ENCODE measurements at regions not wholly inside any gene's neighbourhood (a gene's known extent, or its start where the extent isn't known, plus 50 kb on each side); places are given as distances from the start of the nearest gene placed in this dataset.

DNA sequence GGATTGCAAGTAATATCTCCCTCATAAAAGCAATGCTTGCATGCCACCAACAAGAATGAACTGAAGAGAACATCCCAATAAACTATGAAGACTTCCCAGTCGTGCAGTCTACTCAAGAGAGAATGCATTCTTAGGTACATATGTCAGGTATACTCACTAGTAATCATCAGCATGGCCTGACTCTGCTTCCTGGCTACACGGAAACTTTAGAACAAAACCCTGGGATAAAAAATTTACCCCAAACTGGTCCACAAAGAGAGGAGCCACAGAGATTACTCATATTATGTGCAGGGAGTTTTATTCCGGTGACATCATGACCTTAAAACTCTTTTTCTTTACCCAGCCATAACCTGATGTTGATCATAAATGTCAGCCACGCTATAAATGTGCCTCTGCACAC is 57.5 kb upstream of the PAPPA start (continued):
- no peak for TF ChIP-seq ZNF367 (CRISPR knock-in tag; IDR thresholded peaks at IDR 0.05; ENCODE audit: borderline replicate concordance)
- TF ChIP-seq, protein P1, sequence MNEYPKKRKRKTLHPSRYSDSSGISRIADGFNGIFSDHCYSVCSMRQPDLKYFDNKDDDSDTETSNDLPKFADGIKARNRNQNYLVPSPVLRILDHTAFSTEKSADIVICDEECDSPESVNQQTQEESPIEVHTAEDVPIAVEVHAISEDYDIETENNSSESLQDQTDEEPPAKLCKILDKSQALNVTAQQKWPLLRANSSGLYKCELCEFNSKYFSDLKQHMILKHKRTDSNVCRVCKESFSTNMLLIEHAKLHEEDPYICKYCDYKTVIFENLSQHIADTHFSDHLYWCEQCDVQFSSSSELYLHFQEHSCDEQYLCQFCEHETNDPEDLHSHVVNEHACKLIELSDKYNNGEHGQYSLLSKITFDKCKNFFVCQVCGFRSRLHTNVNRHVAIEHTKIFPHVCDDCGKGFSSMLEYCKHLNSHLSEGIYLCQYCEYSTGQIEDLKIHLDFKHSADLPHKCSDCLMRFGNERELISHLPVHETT (CRISPR knock-in tag; conservative IDR thresholded peaks at IDR 0.05) = no peak
- no peak for TF ChIP-seq RFXANK (CRISPR knock-in tag; IDR thresholded peaks at IDR 0.05)
- TF ChIP-seq IKZF1 (IDR thresholded peaks at IDR 0.05) = no peak
- TF ChIP-seq ZNF550 (CRISPR knock-in tag; IDR thresholded peaks at IDR 0.05; ENCODE audit: borderline replicate concordance) = no peak
- TF ChIP-seq ZMAT3 (CRISPR knock-in tag; conservative IDR thresholded peaks at IDR 0.05) = no peak
- TF ChIP-seq, protein P2, sequence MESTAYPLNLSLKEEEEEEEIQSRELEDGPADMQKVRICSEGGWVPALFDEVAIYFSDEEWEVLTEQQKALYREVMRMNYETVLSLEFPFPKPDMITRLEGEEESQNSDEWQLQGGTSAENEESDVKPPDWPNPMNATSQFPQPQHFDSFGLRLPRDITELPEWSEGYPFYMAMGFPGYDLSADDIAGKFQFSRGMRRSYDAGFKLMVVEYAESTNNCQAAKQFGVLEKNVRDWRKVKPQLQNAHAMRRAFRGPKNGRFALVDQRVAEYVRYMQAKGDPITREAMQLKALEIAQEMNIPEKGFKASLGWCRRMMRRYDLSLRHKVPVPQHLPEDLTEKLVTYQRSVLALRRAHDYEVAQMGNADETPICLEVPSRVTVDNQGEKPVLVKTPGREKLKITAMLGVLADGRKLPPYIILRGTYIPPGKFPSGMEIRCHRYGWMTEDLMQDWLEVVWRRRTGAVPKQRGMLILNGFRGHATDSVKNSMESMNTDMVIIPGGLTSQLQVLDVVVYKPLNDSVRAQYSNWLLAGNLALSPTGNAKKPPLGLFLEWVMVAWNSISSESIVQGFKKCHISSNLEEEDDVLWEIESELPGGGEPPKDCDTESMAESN (CRISPR knock-in tag; conservative IDR thresholded peaks at IDR 0.05) = no peak

DNA sequence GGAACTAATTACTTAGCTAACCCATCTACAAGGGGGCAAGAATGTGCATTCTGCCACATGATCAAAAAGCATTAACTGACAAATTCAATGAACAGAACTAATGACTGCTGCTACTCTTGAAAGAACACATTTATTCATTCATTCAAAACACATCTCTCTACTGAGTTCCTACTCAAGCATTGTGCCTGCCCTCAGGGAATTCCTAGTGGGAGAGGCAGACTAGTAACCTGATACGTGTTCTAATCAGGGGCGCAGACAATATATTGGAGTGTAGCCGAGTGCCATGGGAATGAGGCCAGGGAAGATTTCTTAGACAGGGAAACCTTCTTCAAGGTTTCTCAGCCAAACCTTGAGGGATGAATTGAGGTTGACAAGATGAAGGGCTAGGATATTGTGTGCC is 56.7 kb upstream of the PAPPA start:
- no TSS peak for BruUV-seq (replicated peaks)
- H4K20me1 ChIP-seq (ENCODE audit: insufficient read depth, low read length) = no peaks in the 10 kb centered on the region
- no peaks in the 10 kb centered on the region for H3K27me3 ChIP-seq (ENCODE audit: control insufficient read depth in 1 of 2, insufficient read depth in 2 of 2, low read length in 2 of 2)
- 2% methylated on average over 3 of the region's 3 CpGs for WGBS (ENCODE audit: low lambda C conversion rate)
- H3K27ac ChIP-seq (ENCODE audit: extremely low read length, insufficient read depth, low read length) = no peak overlapping the region
- no peak overlapping the region for H3K4me2 ChIP-seq (ENCODE audit: low read depth, low read length)
- DNase-seq (ENCODE audit: low spot score) = no peak
- H3K36me3 ChIP-seq (replicated peaks in 1 of 2; ENCODE audit: control insufficient read depth in 1 of 2, insufficient read depth in 2 of 2, low read length in 2 of 2) = no peaks in the 10 kb centered on the region
- ChIA-PET CTCF (ENCODE audit: low intra/inter-chr PET ratio, low total read pairs) (no interaction called here), POLR2A (no interaction called here)
- H2AFZ ChIP-seq (ENCODE audit: low read length) = no peak overlapping the region
- no peak overlapping the region for H3K9ac ChIP-seq (ENCODE audit: insufficient read depth, low read depth, low read length)
- in situ Hi-C loops (cut with HindIII; ENCODE audit: extremely low pct_ligation_motif_present, low pct_unique_long_range_greater_than_20kb) = no loop called here
- H3K4me1 ChIP-seq (ENCODE audit: insufficient read depth, low read length) = no peaks in the 10 kb centered on the region
- H3K4me3 ChIP-seq (replicated peaks in 1 of 3; ENCODE audit: insufficient read depth in 1 of 3, low read depth in 2 of 3, low read length in 3 of 3) = no peak overlapping the region
- H3K9me3 ChIP-seq (ENCODE audit: low read length) = no peaks in the 10 kb centered on the region
- no peak for ATAC-seq
- intact Hi-C loops (cut with micrococcal nuclease; ENCODE audit: unreplicated experiment) = no loop called here
- no peaks in the 10 kb centered on the region for H3K79me2 ChIP-seq (ENCODE audit: insufficient read depth, low read length)
- FAIRE-seq = no peak
- TF ChIP-seq, protein P3, sequence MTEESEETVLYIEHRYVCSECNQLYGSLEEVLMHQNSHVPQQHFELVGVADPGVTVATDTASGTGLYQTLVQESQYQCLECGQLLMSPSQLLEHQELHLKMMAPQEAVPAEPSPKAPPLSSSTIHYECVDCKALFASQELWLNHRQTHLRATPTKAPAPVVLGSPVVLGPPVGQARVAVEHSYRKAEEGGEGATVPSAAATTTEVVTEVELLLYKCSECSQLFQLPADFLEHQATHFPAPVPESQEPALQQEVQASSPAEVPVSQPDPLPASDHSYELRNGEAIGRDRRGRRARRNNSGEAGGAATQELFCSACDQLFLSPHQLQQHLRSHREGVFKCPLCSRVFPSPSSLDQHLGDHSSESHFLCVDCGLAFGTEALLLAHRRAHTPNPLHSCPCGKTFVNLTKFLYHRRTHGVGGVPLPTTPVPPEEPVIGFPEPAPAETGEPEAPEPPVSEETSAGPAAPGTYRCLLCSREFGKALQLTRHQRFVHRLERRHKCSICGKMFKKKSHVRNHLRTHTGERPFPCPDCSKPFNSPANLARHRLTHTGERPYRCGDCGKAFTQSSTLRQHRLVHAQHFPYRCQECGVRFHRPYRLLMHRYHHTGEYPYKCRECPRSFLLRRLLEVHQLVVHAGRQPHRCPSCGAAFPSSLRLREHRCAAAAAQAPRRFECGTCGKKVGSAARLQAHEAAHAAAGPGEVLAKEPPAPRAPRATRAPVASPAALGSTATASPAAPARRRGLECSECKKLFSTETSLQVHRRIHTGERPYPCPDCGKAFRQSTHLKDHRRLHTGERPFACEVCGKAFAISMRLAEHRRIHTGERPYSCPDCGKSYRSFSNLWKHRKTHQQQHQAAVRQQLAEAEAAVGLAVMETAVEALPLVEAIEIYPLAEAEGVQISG (CRISPR knock-in tag; IDR thresholded peaks at IDR 0.05) = no peak
- TF ChIP-seq HMG20A (CRISPR knock-in tag; IDR thresholded peaks at IDR 0.05; ENCODE audit: borderline replicate concordance) = no peak
